ENCODE measurements at regions not wholly inside any gene's neighbourhood (a gene's known extent, or its start where the extent isn't known, plus 50 kb on each side); places are given as distances from the start of the nearest gene placed in this dataset.

DNA sequence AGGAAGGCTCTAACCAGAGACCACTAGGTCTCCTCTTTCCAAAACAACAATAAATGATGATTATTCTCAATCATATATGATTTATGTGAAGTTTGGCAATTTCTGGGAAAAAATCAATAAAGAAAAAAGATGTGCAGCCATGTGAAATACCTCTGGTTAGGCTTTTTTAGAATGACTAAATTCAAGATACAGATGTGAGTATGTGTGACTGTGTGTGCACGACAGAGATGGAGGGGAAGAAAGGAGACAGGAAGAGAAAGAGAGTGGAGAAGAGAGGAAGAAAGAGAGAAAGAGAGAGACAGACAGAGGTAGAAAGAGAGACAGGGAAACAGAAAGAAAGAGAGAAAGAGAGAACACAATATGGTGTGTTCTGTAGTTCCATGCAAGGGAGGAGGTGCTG is 558.6 kb upstream of the CDH5 start:
- TF ChIP-seq NFIC (IDR thresholded peaks at IDR 0.05) (no peak), EGR1 (IDR thresholded peaks at IDR 0.05) (no peak)

DNA sequence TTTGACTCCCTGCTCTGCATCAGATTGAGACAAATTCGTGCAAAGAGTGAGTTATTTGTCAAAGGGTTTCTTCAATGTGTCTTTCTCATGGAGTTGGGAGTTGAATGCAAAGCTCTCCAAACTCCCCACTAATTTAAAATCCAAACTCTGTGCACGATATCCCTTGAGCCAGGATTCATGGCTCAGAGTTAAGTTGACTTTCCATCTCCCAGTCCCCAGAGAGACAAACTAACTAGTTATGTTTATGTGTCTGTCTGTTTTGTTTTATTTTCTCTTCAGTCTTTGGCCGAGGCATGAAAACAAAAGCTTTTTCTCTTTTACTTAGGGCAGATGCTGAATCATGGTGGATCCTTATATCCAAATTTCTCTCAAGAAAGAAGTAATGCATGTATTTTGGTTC is 570.0 kb upstream of the CDH5 start:
- TF ChIP-seq, protein P1, sequence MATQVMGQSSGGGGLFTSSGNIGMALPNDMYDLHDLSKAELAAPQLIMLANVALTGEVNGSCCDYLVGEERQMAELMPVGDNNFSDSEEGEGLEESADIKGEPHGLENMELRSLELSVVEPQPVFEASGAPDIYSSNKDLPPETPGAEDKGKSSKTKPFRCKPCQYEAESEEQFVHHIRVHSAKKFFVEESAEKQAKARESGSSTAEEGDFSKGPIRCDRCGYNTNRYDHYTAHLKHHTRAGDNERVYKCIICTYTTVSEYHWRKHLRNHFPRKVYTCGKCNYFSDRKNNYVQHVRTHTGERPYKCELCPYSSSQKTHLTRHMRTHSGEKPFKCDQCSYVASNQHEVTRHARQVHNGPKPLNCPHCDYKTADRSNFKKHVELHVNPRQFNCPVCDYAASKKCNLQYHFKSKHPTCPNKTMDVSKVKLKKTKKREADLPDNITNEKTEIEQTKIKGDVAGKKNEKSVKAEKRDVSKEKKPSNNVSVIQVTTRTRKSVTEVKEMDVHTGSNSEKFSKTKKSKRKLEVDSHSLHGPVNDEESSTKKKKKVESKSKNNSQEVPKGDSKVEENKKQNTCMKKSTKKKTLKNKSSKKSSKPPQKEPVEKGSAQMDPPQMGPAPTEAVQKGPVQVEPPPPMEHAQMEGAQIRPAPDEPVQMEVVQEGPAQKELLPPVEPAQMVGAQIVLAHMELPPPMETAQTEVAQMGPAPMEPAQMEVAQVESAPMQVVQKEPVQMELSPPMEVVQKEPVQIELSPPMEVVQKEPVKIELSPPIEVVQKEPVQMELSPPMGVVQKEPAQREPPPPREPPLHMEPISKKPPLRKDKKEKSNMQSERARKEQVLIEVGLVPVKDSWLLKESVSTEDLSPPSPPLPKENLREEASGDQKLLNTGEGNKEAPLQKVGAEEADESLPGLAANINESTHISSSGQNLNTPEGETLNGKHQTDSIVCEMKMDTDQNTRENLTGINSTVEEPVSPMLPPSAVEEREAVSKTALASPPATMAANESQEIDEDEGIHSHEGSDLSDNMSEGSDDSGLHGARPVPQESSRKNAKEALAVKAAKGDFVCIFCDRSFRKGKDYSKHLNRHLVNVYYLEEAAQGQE (IDR thresholded peaks at IDR 0.05; ENCODE audit: low read depth), result no peak
- no peak for TF ChIP-seq ZBTB7A (IDR thresholded peaks at IDR 0.05; ENCODE audit: low read depth)
- TF ChIP-seq YY1 (IDR thresholded peaks at IDR 0.05; ENCODE audit: low read depth), result no peak
- TF ChIP-seq, protein P2, sequence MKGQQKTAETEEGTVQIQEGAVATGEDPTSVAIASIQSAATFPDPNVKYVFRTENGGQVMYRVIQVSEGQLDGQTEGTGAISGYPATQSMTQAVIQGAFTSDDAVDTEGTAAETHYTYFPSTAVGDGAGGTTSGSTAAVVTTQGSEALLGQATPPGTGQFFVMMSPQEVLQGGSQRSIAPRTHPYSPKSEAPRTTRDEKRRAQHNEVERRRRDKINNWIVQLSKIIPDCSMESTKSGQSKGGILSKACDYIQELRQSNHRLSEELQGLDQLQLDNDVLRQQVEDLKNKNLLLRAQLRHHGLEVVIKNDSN (IDR thresholded peaks at IDR 0.05), result no peak
- no peak for TF ChIP-seq FOXM1 (IDR thresholded peaks at IDR 0.05; ENCODE audit: borderline replicate concordance, low read depth)

DNA sequence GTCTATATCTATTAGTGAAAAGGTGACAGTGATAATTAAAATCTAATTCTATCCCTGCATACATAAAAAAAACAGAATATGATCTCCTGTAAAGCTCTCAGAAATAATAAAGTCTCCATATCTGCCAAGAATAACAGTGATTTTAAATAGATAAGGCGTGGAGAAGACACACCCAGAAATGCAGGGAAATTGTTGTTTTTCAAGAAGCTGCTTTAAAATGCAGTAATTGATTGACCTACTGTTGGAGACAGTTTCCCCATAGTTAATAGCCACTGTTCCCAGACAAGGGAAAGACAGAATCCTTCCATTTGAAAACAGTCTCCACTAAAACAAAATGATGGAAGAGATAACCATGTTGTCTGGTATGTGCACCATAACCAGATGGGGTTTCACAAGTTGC is 571.5 kb upstream of the CDH5 start:
- TF ChIP-seq NFIC (IDR thresholded peaks at IDR 0.05) (no peak), YY1 (IDR thresholded peaks at IDR 0.05; ENCODE audit: low read depth) (no peak), TCF12 (IDR thresholded peaks at IDR 0.05; ENCODE audit: low read depth) (no peak), TAF1 (IDR thresholded peaks at IDR 0.05; ENCODE audit: low read depth) (no peak), EGR1 (IDR thresholded peaks at IDR 0.05) (no peak), CREB1 (IDR thresholded peaks at IDR 0.05; ENCODE audit: low read depth) (no peak), FOXM1 (IDR thresholded peaks at IDR 0.05; ENCODE audit: borderline replicate concordance, low read depth) (no peak), EP300 (IDR thresholded peaks at IDR 0.05; ENCODE audit: borderline replicate concordance) (no peak), TEAD4 (IDR thresholded peaks at IDR 0.05) (no peak), CEBPB (IDR thresholded peaks at IDR 0.05) (no peak), RAD21 (IDR thresholded peaks at IDR 0.05; ENCODE audit: low read depth) (no peak), ZBTB7A (IDR thresholded peaks at IDR 0.05; ENCODE audit: low read depth) (no peak)
- TF ChIP-seq, protein P2 (IDR thresholded peaks at IDR 0.05), result no peak
- TF ChIP-seq, protein P3, sequence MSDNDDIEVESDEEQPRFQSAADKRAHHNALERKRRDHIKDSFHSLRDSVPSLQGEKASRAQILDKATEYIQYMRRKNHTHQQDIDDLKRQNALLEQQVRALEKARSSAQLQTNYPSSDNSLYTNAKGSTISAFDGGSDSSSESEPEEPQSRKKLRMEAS (IDR thresholded peaks at IDR 0.05), result no peak
- TF ChIP-seq, protein P1 (IDR thresholded peaks at IDR 0.05; ENCODE audit: low read depth), result no peak

DNA sequence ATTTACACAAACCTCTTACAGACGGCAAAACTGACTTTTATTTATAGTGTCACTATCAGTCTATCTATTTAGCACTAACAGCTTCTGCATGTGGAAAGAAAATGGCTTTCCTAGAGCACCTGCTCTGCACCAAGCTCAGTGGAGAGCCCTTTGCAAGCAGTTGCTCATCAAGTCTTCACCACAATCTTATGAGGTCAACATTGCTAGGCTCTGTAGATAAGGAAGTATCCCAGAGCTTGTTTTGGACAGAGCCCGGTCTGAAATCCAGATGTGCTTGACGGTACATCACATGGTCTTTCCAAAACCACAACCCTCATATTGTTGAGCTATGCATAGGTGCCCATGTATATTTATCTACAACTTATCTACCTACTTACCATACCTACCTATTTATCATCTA is 572.7 kb upstream of the CDH5 start:
- TF ChIP-seq NFIC (IDR thresholded peaks at IDR 0.05), result no peak
- TF ChIP-seq, protein P2 (IDR thresholded peaks at IDR 0.05), result no peak

DNA sequence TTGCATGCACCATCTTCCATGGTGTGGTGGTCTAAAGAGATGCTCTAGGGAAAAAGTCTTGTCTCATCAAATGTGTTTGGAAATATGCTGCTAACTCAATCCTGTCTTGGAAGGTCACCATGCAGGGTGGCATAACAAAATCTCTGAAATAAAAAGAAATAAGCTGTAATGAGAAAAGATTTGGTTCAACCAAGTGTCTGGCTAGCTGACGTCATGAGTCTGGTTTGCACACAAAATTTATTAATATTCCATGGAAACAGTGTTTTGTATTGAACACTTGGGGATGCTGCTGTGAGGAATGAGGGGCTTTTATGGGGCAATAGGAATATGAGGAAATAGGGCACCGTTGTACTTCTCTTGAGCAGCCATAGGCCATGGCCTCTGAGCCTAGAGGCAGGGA is 575.7 kb upstream of the CDH5 start:
- TF ChIP-seq, protein P2 (IDR thresholded peaks at IDR 0.05), result no peak
- TF ChIP-seq CEBPB (IDR thresholded peaks at IDR 0.05) (no peak), YY1 (IDR thresholded peaks at IDR 0.05; ENCODE audit: low read depth) (no peak), EGR1 (IDR thresholded peaks at IDR 0.05) (no peak), ZBTB7A (IDR thresholded peaks at IDR 0.05; ENCODE audit: low read depth) (no peak), TCF12 (IDR thresholded peaks at IDR 0.05; ENCODE audit: low read depth) (no peak), RAD21 (IDR thresholded peaks at IDR 0.05; ENCODE audit: low read depth) (no peak), EP300 (IDR thresholded peaks at IDR 0.05; ENCODE audit: borderline replicate concordance) (no peak), FOXM1 (IDR thresholded peaks at IDR 0.05; ENCODE audit: borderline replicate concordance, low read depth) (no peak), TEAD4 (IDR thresholded peaks at IDR 0.05) (no peak), NFIC (IDR thresholded peaks at IDR 0.05) (no peak), CREB1 (IDR thresholded peaks at IDR 0.05; ENCODE audit: low read depth) (no peak)
- TF ChIP-seq, protein P3 (IDR thresholded peaks at IDR 0.05), result no peak
- TF ChIP-seq, protein P1 (IDR thresholded peaks at IDR 0.05; ENCODE audit: low read depth), result no peak

All from Ishikawa (cell line).